A549 (cell line): ENCODE measurements at regions not wholly inside any gene's neighbourhood (a gene's known extent, or its start where the extent isn't known, plus 50 kb on each side); places are given as distances from the start of the nearest gene placed in this dataset.

ENCODE experiments used
- ATAC-seq, 2 experiments: fragments of 200-7000 bp in 1 of 2; fragments of >200 bp in 1 of 2; cut with Nextera tagmentation in 1 of 2; cut with Tn5 transposase in 1 of 2; 3 replicates each; pipeline versions ENCODE4 v1.8.0 to v1.9.1; 2018 to 2020; ENCODE audit warnings: mild to moderate bottlenecking in 1 of 2, moderate library complexity in 1 of 2
- CTCF ChIA-PET: fragments of 300-600 bp; sonication (Branson Sonifier 250); formaldehyde crosslinking; extraction: SDS; loops from one replicate; lab custom pipeline; 2021; ENCODE audit warnings: antibody characterized with exemption, inconsistent platforms; lab: Yijun Ruan, JAX
- POLR2A ChIA-PET: fragments of 350-600 bp; formaldehyde crosslinking; extraction: SDS; loops from one replicate; lab custom pipeline; 2021; ENCODE audit warnings: antibody characterized with exemption, inconsistent platforms; lab: Yijun Ruan, JAX
- DNase-seq, 2 experiments: peaks; one replicate each; pipeline versions ENCODE4 v3.0.0 to v3.0.0-alpha.2; 2011 to 2016; ENCODE audit warnings: low read depth in 1 of 2, low spot score in 1 of 2
- FAIRE-seq: peaks from 2 replicates; lab custom pipeline; 2011; peaks lifted over from hg19 to GRCh38; lab: Jason Lieb, UNC
- H3K27ac ChIP-seq, 2 experiments: fragments of >200 bp; sonication (Bioruptor Twin); formaldehyde crosslinking; 3 replicates each; pipeline ENCODE4 v1.5.1; 2016 to 2017
- H3K4me1 ChIP-seq: fragments of >200 bp; sonication (Bioruptor Twin); formaldehyde crosslinking; 3 replicates; pipeline ENCODE4 v1.6.1; 2016
- H3K4me2 ChIP-seq: fragments of >200 bp; sonication (Bioruptor Twin); formaldehyde crosslinking; 3 replicates; pipeline ENCODE4 v1.6.1; 2016
- H3K4me3 ChIP-seq: fragments of >200 bp; sonication (Bioruptor Twin); formaldehyde crosslinking; 3 replicates; pipeline ENCODE4 v1.5.1; 2016
- H3K9me3 ChIP-seq: fragments of >200 bp; sonication (Bioruptor Twin); formaldehyde crosslinking; 3 replicates; pipeline ENCODE4 v1.6.1; 2016
- BHLHE40 ChIP-seq: IDR thresholded peaks from 2 replicates; pipeline ENCODE4 v1.6.1; 2012; ENCODE audit warnings: low read depth, low read length, inconsistent platforms
- CEBPB ChIP-seq, 2 experiments: fragments of >200 bp in 1 of 2; sonication (Bioruptor Twin) in 1 of 2; formaldehyde crosslinking in 1 of 2; IDR thresholded peaks; 2 replicates each; pipeline ENCODE4 v1.6.1; 2012 to 2016
- EHF ChIP-seq: fragments of 250-450 bp; sonication (Bioruptor Pico); IDR thresholded peaks from 2 replicates; pipeline ENCODE4 v1.5.0; 2020; ENCODE audit warnings: mild to moderate bottlenecking
- ESRRA ChIP-seq: fragments of 150-350 bp; IDR thresholded peaks from 2 replicates; pipeline ENCODE4 v1.6.1; 2014; ENCODE audit warnings: mild to moderate bottlenecking, low read length, borderline replicate concordance
- GATA3 ChIP-seq: IDR thresholded peaks from 2 replicates; pipeline ENCODE4 v1.6.1; 2012; ENCODE audit warnings: borderline replicate concordance
- HEYL ChIP-seq: fragments of 250-450 bp; sonication (Bioruptor Pico); IDR thresholded peaks from 2 replicates; pipeline ENCODE4 v1.8.0; 2021; ENCODE audit warnings: mild to moderate bottlenecking, moderate library complexity
- HOXA7 ChIP-seq: fragments of 250-450 bp; sonication (Bioruptor Pico); IDR thresholded peaks from 2 replicates; pipeline ENCODE4 v1.5.0; 2020; ENCODE audit warnings: mild to moderate bottlenecking, moderate library complexity
- JUN ChIP-seq, 2 experiments: fragments of >200 bp; sonication (Bioruptor Twin); formaldehyde crosslinking; IDR thresholded peaks; 2 replicates in 1 of 2; 3 replicates in 1 of 2; pipeline ENCODE4 v1.6.1; 2016 to 2017
- JUNB ChIP-seq: fragments of >200 bp; sonication (Bioruptor Twin); formaldehyde crosslinking; IDR thresholded peaks from 2 replicates; pipeline ENCODE4 v1.6.1; 2016
- KDM1A ChIP-seq: fragments of 200-600 bp; sonication (generic); IDR thresholded peaks from 2 replicates; pipeline ENCODE4 v1.6.1; 2016; ENCODE audit warnings: low read depth, mild to moderate bottlenecking
- NFE2L2 ChIP-seq: fragments of 150-350 bp; conservative IDR thresholded peaks from 2 replicates; pipeline ENCODE4 v1.6.1; 2014; ENCODE audit warnings: low read length
- NR3C1 ChIP-seq: fragments of >200 bp; sonication (Bioruptor Twin); formaldehyde crosslinking; IDR thresholded peaks from 3 replicates; pipeline ENCODE4 v1.6.1; 2017
- PHF8 ChIP-seq: fragments of 200-600 bp; sonication (generic); IDR thresholded peaks from 2 replicates; pipeline ENCODE4 v1.6.1; 2016; ENCODE audit warnings: low read depth, mild to moderate bottlenecking, antibody characterized with exemption, moderate library complexity, borderline replicate concordance
- POLR2A ChIP-seq: IDR thresholded peaks from 2 replicates; pipeline ENCODE4 v1.6.1; 2012; ENCODE audit warnings: mild to moderate bottlenecking, low read length
- RFX5 ChIP-seq: fragments of 450-650 bp; IDR thresholded peaks from 2 replicates; pipeline ENCODE4 v1.7.1; 2014; ENCODE audit warnings: antibody characterized with exemption, mild to moderate bottlenecking, moderate library complexity
- RNF2 ChIP-seq: fragments of 200-600 bp; sonication (generic); IDR thresholded peaks from 2 replicates; pipeline ENCODE4 v1.6.1; 2016; ENCODE audit warnings: low read depth, mild to moderate bottlenecking, antibody characterized with exemption, moderate library complexity, borderline replicate concordance
- SREBF2 ChIP-seq: fragments of 450-650 bp; IDR thresholded peaks from 2 replicates; pipeline ENCODE4 v1.6.1; 2014; ENCODE audit warnings: mild to moderate bottlenecking, moderate library complexity
- WGBS: methylation state at CpG from one replicate; pipeline ENCODE4 v1.1.6; 2017; ENCODE audit errors: missing lambda C conversion rate; 5-methylcytosine and 5-hydroxymethylcytosine counted together
- TF ChIP-seq, protein P1 (sequence below): fragments of 450-650 bp; IDR thresholded peaks from 2 replicates; pipeline ENCODE4 v1.6.1; 2014; ENCODE audit warnings: antibody characterized with exemption
- TF ChIP-seq, protein P2 (sequence below): fragments of >200 bp; sonication (Bioruptor Twin); formaldehyde crosslinking; IDR thresholded peaks from 3 replicates; pipeline ENCODE4 v1.6.1; 2016
- TF ChIP-seq, protein P3 (sequence below): fragments of 200-600 bp; sonication (generic); IDR thresholded peaks from 2 replicates; pipeline ENCODE4 v1.6.1; 2016; ENCODE audit warnings: antibody characterized with exemption, mild to moderate bottlenecking, moderate library complexity
- TF ChIP-seq, protein P4 (sequence below): fragments of >200 bp; sonication (Bioruptor Twin); formaldehyde crosslinking; IDR thresholded peaks from 3 replicates; pipeline ENCODE4 v1.5.1; 2016

DNA sequence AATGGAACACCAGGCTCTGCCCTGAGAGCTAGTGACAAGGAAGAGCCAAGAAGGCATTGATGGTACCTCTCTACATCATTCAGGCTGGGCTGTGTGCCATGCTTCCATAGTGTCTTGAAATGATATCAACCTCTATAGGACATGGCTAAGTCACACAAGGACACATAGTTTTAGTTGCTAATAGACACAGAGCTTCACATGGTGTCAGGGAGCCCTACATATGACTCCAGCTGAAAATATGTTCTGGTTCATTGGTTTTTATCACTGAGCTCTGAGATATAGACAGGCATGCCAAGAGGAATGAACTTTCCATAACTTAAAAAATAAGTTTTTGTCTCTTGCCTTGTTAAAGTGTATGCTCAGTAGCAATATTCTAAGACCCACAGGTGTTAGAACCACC is 72.1 kb upstream of the PRKG2 start:
- Histone ChIP-seq H3K27ac (no peak overlapping the region), H3K4me1 (no peaks in the 10 kb centered on the region), H3K4me3 (no peak overlapping the region), H3K4me2 (no peak overlapping the region), H3K9me3 (no peaks in the 10 kb centered on the region)
- POLR2A ChIA-PET, result no interaction called here
- ATAC-seq (no peak), DNase-seq (no peak), FAIRE-seq (no peak)
- TF ChIP-seq SREBF2 (no peak), RFX5 (no peak), ESRRA (no peak), KDM1A (no peak), HOXA7 (CRISPR knock-in tag) (no peak), JUN (IDR thresholded peaks at IDR 0.05) (no peak), HEYL (CRISPR knock-in tag) (no peak), PHF8 (no peak), NR3C1 (no peak), GATA3 (no peak), EHF (CRISPR knock-in tag) (no peak), RNF2 (no peak)
- TF ChIP-seq, protein P1, sequence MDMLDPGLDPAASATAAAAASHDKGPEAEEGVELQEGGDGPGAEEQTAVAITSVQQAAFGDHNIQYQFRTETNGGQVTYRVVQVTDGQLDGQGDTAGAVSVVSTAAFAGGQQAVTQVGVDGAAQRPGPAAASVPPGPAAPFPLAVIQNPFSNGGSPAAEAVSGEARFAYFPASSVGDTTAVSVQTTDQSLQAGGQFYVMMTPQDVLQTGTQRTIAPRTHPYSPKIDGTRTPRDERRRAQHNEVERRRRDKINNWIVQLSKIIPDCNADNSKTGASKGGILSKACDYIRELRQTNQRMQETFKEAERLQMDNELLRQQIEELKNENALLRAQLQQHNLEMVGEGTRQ, result no peak
- TF ChIP-seq, protein P2, sequence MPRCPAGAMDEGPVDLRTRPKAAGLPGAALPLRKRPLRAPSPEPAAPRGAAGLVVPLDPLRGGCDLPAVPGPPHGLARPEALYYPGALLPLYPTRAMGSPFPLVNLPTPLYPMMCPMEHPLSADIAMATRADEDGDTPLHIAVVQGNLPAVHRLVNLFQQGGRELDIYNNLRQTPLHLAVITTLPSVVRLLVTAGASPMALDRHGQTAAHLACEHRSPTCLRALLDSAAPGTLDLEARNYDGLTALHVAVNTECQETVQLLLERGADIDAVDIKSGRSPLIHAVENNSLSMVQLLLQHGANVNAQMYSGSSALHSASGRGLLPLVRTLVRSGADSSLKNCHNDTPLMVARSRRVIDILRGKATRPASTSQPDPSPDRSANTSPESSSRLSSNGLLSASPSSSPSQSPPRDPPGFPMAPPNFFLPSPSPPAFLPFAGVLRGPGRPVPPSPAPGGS, result no peak
- TF ChIP-seq, protein P3, sequence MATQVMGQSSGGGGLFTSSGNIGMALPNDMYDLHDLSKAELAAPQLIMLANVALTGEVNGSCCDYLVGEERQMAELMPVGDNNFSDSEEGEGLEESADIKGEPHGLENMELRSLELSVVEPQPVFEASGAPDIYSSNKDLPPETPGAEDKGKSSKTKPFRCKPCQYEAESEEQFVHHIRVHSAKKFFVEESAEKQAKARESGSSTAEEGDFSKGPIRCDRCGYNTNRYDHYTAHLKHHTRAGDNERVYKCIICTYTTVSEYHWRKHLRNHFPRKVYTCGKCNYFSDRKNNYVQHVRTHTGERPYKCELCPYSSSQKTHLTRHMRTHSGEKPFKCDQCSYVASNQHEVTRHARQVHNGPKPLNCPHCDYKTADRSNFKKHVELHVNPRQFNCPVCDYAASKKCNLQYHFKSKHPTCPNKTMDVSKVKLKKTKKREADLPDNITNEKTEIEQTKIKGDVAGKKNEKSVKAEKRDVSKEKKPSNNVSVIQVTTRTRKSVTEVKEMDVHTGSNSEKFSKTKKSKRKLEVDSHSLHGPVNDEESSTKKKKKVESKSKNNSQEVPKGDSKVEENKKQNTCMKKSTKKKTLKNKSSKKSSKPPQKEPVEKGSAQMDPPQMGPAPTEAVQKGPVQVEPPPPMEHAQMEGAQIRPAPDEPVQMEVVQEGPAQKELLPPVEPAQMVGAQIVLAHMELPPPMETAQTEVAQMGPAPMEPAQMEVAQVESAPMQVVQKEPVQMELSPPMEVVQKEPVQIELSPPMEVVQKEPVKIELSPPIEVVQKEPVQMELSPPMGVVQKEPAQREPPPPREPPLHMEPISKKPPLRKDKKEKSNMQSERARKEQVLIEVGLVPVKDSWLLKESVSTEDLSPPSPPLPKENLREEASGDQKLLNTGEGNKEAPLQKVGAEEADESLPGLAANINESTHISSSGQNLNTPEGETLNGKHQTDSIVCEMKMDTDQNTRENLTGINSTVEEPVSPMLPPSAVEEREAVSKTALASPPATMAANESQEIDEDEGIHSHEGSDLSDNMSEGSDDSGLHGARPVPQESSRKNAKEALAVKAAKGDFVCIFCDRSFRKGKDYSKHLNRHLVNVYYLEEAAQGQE, result no peak
- CTCF ChIA-PET, result no interaction called here

DNA sequence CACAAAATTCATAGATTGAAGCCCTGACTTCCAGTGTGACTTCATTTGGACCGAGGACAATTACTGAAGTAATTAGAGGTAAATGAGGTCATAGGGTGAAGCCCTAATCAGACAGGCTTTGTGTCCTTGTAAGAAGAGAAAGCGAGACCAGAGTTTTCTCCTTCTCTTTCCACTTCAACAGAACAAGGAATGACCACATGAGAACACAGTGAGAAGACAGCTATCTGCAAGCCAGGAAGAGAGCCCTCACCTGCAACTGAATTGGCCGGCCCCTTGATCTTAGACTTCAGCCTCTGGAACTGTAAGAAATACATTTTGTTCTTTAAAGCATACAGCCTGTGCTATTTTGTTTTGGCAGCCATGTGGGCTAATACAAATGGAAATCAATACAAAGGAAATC is 67.1 kb upstream of the PRKG2 start:
- CTCF ChIA-PET, result no interaction called here
- DNase-seq (no peak), FAIRE-seq (no peak), ATAC-seq (no peak)
- 0% methylated on average over 3 of the region's 3 CpGs for WGBS
- H3K4me2 ChIP-seq, result no peak overlapping the region
- TF ChIP-seq BHLHE40 (no peak), NFE2L2 (no peak), RNF2 (no peak), JUNB (no peak), POLR2A (no peak), CEBPB (IDR thresholded peaks at IDR 0.05) (no peak), SREBF2 (no peak)
- TF ChIP-seq, protein P4, sequence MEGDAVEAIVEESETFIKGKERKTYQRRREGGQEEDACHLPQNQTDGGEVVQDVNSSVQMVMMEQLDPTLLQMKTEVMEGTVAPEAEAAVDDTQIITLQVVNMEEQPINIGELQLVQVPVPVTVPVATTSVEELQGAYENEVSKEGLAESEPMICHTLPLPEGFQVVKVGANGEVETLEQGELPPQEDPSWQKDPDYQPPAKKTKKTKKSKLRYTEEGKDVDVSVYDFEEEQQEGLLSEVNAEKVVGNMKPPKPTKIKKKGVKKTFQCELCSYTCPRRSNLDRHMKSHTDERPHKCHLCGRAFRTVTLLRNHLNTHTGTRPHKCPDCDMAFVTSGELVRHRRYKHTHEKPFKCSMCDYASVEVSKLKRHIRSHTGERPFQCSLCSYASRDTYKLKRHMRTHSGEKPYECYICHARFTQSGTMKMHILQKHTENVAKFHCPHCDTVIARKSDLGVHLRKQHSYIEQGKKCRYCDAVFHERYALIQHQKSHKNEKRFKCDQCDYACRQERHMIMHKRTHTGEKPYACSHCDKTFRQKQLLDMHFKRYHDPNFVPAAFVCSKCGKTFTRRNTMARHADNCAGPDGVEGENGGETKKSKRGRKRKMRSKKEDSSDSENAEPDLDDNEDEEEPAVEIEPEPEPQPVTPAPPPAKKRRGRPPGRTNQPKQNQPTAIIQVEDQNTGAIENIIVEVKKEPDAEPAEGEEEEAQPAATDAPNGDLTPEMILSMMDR, result no peak
- TF ChIP-seq, protein P2, result no peak
- no peaks in the 10 kb centered on the region for H3K9me3 ChIP-seq
- no peaks in the 10 kb centered on the region for H3K4me1 ChIP-seq
- no peak overlapping the region for H3K27ac ChIP-seq
- no peak overlapping the region for H3K4me3 ChIP-seq
- POLR2A ChIA-PET, result no interaction called here
